ENCODE measurements at regions not wholly inside any gene's neighbourhood (a gene's known extent, or its start where the extent isn't known, plus 50 kb on each side); places are given as distances from the start of the nearest gene placed in this dataset.

DNA sequence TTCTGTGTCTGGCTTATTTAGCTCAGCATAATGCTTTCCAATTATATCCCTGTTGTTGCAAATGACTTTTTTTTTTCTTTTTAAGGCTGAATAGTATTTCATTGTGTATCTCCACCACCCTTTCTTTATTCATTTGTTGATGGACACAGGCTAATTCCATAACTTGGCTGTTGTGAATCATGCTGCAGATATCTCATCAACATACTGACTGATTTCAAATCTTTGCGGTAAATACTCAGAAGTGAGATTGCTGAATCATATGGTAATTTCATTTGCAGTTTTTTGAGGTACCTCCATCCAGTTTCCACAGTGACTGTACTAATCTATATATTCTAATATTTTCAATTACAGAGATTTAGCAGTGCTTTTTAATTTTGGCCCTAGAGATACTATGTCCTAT lies 266.2 kb downstream of the TMX3 start:
- TF ChIP-seq POLR2A (IDR thresholded peaks at IDR 0.05): no peak
- TF ChIP-seq, protein P1, sequence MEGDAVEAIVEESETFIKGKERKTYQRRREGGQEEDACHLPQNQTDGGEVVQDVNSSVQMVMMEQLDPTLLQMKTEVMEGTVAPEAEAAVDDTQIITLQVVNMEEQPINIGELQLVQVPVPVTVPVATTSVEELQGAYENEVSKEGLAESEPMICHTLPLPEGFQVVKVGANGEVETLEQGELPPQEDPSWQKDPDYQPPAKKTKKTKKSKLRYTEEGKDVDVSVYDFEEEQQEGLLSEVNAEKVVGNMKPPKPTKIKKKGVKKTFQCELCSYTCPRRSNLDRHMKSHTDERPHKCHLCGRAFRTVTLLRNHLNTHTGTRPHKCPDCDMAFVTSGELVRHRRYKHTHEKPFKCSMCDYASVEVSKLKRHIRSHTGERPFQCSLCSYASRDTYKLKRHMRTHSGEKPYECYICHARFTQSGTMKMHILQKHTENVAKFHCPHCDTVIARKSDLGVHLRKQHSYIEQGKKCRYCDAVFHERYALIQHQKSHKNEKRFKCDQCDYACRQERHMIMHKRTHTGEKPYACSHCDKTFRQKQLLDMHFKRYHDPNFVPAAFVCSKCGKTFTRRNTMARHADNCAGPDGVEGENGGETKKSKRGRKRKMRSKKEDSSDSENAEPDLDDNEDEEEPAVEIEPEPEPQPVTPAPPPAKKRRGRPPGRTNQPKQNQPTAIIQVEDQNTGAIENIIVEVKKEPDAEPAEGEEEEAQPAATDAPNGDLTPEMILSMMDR (IDR thresholded peaks at IDR 0.05): no peak
